MM.1S (cell line): ENCODE measurements at regions not wholly inside any gene's neighbourhood (a gene's known extent, or its start where the extent isn't known, plus 50 kb on each side); places are given as distances from the start of the nearest gene placed in this dataset.

Source experiments
- CTCF ChIP-seq: fragments of 300-600 bp; sonication (generic); IDR thresholded peaks from 2 replicates; pipeline ENCODE4 v1.5.1; 2016; ENCODE audit warnings: antibody characterized with exemption, low read length, mixed read lengths
- EZH2phosphoT487 ChIP-seq: fragments of 300-600 bp; sonication (generic); IDR thresholded peaks from 2 replicates; pipeline ENCODE4 v1.6.1; 2018; ENCODE audit warnings: antibody characterized with exemption, low read length

- TF ChIP-seq CTCF (no peak), EZH2phosphoT487 (no peak)
These were observed 1218.8 kb upstream of the EPHA6 start for GRCh38 chr3:95595416-95596075.
